ENCODE measurements at regions not wholly inside any gene's neighbourhood (a gene's known extent, or its start where the extent isn't known, plus 50 kb on each side); places are given as distances from the start of the nearest gene placed in this dataset.
"Not testable (repeated sequence)": the region's sequence is repeated elsewhere in the genome, so short reads cannot be mapped to it uniquely, and the experiment has no call there.

- no peak for DNase-seq (ENCODE audit: low read depth in 2 of 3, low spot score in 2 of 3)
These were observed 329.2 kb downstream of the DSC3 start for GRCh38 chr18:30713299-30713698.

- no peak for DNase-seq (ENCODE audit: low read depth in 2 of 3, low spot score in 2 of 3)
These were observed 330.2 kb downstream of the DSC3 start for GRCh38 chr18:30712383-30712782.

GRCh38 chr18:30709595-30709994 is 332.9 kb downstream of the DSC3 start:
- DNase-seq (ENCODE audit: low read depth in 2 of 3, low spot score in 2 of 3), result no peak

GRCh38 chr18:30705943-30706342 is 336.6 kb downstream of the DSC3 start:
- DNase-seq (ENCODE audit: low read depth in 2 of 3, low spot score in 2 of 3), result no peak

- DNase-seq (ENCODE audit: low read depth in 2 of 3, low spot score in 2 of 3), result no peak
These were observed 344.0 kb downstream of the DSC3 start for GRCh38 chr18:30698571-30698970.

- DNase-seq (ENCODE audit: low read depth in 2 of 3, low spot score in 2 of 3), result no peak
These were observed 346.3 kb downstream of the DSC3 start for GRCh38 chr18:30696201-30696600.

- no peak for DNase-seq (ENCODE audit: low read depth in 2 of 3, low spot score in 2 of 3)
These were observed 347.8 kb downstream of the DSC3 start for GRCh38 chr18:30694773-30695172.

GRCh38 chr18:30689216-30689615 is 353.3 kb downstream of the DSC3 start:
- no peak for DNase-seq (ENCODE audit: low read depth in 2 of 3, low spot score in 2 of 3)

- DNase-seq (ENCODE audit: low read depth in 2 of 3, low spot score in 2 of 3), result no peak
These were observed 355.0 kb downstream of the DSC3 start for GRCh38 chr18:30687501-30687900.

- no peak for DNase-seq (ENCODE audit: low read depth in 2 of 3, low spot score in 2 of 3)
These were observed 357.6 kb downstream of the DSC3 start for GRCh38 chr18:30684825-30685481.

GRCh38 chr18:30683836-30684235 is 358.7 kb downstream of the DSC3 start:
- DNase-seq (ENCODE audit: low read depth in 2 of 3, low spot score in 2 of 3), result no peak

- no peak for DNase-seq (ENCODE audit: low read depth in 2 of 3, low spot score in 2 of 3)
These were observed 359.9 kb downstream of the DSC3 start for GRCh38 chr18:30682672-30683071.

GRCh38 chr18:30679285-30679930 is 363.1 kb downstream of the DSC3 start:
- no peak for DNase-seq (ENCODE audit: low read depth in 2 of 3, low spot score in 2 of 3)

GRCh38 chr18:30677813-30678212 is 364.7 kb downstream of the DSC3 start:
- not testable (repeated sequence) for DNase-seq (ENCODE audit: low read depth in 2 of 3, low spot score in 2 of 3)

- DNase-seq (ENCODE audit: low read depth in 2 of 3, low spot score in 2 of 3), result no peak
These were observed 366.5 kb downstream of the DSC3 start for GRCh38 chr18:30676053-30676480.

GRCh38 chr18:30675493-30675892 is 367.0 kb downstream of the DSC3 start:
- no peak for DNase-seq (ENCODE audit: low read depth in 2 of 3, low spot score in 2 of 3)

- no peak for DNase-seq (ENCODE audit: low read depth in 2 of 3, low spot score in 2 of 3)
These were observed 367.5 kb downstream of the DSC3 start for GRCh38 chr18:30675072-30675471.

GRCh38 chr18:30674596-30674995 is 367.9 kb downstream of the DSC3 start:
- no peak for DNase-seq (ENCODE audit: low read depth in 2 of 3, low spot score in 2 of 3)

GRCh38 chr18:30672439-30672838 is 370.1 kb downstream of the DSC3 start:
- not testable (repeated sequence) for DNase-seq (ENCODE audit: low read depth in 2 of 3, low spot score in 2 of 3)

GRCh38 chr18:30658306-30658705 is 384.2 kb downstream of the DSC3 start:
- no peak for DNase-seq (ENCODE audit: low read depth in 2 of 3, low spot score in 2 of 3)

- no peak for DNase-seq (ENCODE audit: low read depth in 2 of 3, low spot score in 2 of 3)
These were observed 390.2 kb downstream of the DSC3 start for GRCh38 chr18:30652387-30652786.

- no peak for DNase-seq (ENCODE audit: low read depth in 2 of 3, low spot score in 2 of 3)
These were observed 392.0 kb downstream of the DSC3 start for GRCh38 chr18:30650499-30650898.

GRCh38 chr18:30644158-30644557 is 398.4 kb downstream of the DSC3 start:
- no peak for DNase-seq (ENCODE audit: low read depth in 2 of 3, low spot score in 2 of 3)

Measured in hematopoietic multipotent progenitor cell (in vitro differentiated cells).